ENCODE measurements at regions not wholly inside any gene's neighbourhood (a gene's known extent, or its start where the extent isn't known, plus 50 kb on each side); places are given as distances from the start of the nearest gene placed in this dataset.

- TF ChIP-seq CTCF (IDR thresholded peaks at IDR 0.05; ENCODE audit: insufficient read depth, low read length), result no peak
- peak; percentile 40 for DNase-seq (ENCODE audit: low read depth)
- H3K4me3 ChIP-seq (ENCODE audit: low read depth, low read length), result no peak overlapping the region
Observed at GRCh38 chr2:133791191-133791590, 222.9 kb upstream of the NCKAP5 start.

- H3K4me3 ChIP-seq (ENCODE audit: low read depth, low read length), result no peak overlapping the region
- no peak for TF ChIP-seq CTCF (IDR thresholded peaks at IDR 0.05; ENCODE audit: insufficient read depth, low read length)
- DNase-seq (ENCODE audit: low read depth), result no peak
Observed at GRCh38 chr2:133792223-133792622, 224.0 kb upstream of the NCKAP5 start.

- H3K4me3 ChIP-seq (ENCODE audit: low read depth, low read length), result no peak overlapping the region
- no peak for DNase-seq (ENCODE audit: low read depth)
- no peak for TF ChIP-seq CTCF (IDR thresholded peaks at IDR 0.05; ENCODE audit: insufficient read depth, low read length)
Observed at GRCh38 chr2:133794114-133794513, 225.9 kb upstream of the NCKAP5 start.

- no peak overlapping the region for H3K4me3 ChIP-seq (ENCODE audit: low read depth, low read length)
- no peak for DNase-seq (ENCODE audit: low read depth)
- TF ChIP-seq CTCF (IDR thresholded peaks at IDR 0.05; ENCODE audit: insufficient read depth, low read length), result no peak
Observed at GRCh38 chr2:133801946-133802345, 233.7 kb upstream of the NCKAP5 start.

GRCh38 chr2:133802409-133803039, 234.3 kb upstream of the NCKAP5 start:
- DNase-seq (ENCODE audit: low read depth), result no peak
- no peak overlapping the region for H3K4me3 ChIP-seq (ENCODE audit: low read depth, low read length)
- no peak for TF ChIP-seq CTCF (IDR thresholded peaks at IDR 0.05; ENCODE audit: insufficient read depth, low read length)

- no peak for TF ChIP-seq CTCF (IDR thresholded peaks at IDR 0.05; ENCODE audit: insufficient read depth, low read length)
- no peak overlapping the region for H3K4me3 ChIP-seq (ENCODE audit: low read depth, low read length)
- no peak for DNase-seq (ENCODE audit: low read depth)
Observed at GRCh38 chr2:133806564-133806963, 238.3 kb upstream of the NCKAP5 start.

GRCh38 chr2:133809485-133809884, 241.2 kb upstream of the NCKAP5 start:
- no peak overlapping the region for H3K4me3 ChIP-seq (ENCODE audit: low read depth, low read length)
- no peak for TF ChIP-seq CTCF (IDR thresholded peaks at IDR 0.05; ENCODE audit: insufficient read depth, low read length)
- no peak for DNase-seq (ENCODE audit: low read depth)
